ENCODE measurements at regions not wholly inside any gene's neighbourhood (a gene's known extent, or its start where the extent isn't known, plus 50 kb on each side); places are given as distances from the start of the nearest gene placed in this dataset.
A peak's percentile ranks its signal among the peaks of the same experiment; 100 is the strongest.

- DNase-seq = no peak
These were observed 90.2 kb upstream of the RUNX1 start for GRCh38 chr21:35139382-35139715.

DNA sequence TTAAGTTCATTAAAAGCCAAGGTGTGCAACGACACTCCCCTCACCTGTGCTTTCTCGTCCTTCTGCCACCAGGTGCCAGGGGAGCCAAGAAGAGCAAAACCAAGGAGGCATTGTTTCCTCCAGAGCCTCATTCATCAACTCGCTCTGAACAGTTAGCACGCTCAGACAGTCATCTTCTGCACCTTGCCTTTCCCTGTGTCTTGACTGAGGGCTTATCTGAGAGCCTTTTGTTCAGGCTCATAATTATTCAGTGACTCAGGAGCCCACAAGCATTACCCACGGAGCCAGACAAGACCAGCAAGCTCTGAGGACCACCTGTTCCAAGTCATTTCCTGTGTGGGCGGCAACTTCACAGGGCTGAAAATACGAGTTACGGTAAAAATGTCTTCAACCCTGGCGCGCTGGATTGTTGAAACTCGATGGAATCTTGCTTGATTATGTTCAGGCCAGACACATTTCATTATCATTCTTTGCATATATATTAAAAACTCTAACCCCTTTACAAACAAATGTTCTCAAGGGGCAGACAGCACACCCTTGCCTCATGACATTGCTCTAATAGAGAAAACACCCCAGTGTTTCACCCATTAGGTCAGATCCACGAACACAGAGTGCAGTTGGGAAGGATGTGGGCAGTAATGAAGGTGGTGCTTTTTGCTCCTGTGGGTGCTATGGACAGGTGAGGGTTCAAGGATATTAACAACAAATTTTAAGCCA, 89.7 kb upstream of the RUNX1 start:
- peak; percentile 31 for DNase-seq

DNA sequence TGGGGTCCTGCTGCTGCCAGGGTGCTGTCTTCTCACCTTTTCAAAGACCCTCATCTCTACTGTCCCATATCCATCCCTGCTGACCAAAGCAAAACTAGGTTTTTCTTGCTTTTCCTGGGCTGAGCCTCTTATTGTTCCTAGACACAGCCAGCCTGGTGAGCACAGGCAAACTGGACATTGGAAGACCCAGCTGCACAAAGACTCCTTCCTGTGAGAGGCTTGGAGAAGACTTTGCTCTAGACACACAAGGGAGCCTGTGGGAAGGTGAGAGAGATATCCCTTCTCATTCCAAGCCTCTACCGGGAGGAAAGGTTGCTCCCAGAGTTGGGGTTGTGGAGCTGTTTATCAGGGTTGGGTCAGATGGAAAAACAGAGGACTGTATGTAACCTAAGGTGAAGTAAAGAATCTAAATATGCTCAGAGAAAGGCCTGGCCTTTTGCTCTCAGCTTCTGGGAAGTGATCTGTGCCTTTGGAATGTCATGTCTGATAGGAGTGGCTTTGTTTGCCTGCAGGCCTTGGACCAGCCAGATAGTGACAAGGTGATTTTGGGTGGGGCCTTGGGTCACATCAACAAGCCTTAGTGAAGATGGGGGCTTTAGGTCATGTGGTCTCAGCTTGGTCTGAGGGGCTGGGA, 87.6 kb upstream of the RUNX1 start:
- no peak for DNase-seq

GRCh38 chr21:35136106-35136505, 87.0 kb upstream of the RUNX1 start:
- no peak for DNase-seq

DNA sequence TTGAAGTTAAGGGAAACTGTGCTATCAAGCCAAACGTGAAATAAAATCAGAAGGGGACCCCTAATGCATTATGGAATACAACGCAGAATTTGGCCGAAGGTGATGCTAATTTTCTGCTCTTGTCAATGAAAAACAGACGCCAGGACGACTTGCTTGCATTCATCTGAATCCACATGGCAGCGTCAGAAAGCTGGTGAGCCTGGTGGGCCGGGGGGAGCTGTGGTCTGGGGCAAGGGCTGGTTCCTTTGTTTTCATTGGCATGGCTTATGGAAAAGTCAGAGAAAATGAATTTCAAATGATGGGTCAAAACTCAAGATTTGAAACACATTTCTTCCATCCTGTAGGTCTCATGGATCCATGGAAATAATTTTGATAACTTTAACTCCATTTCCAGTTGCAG, 86.4 kb upstream of the RUNX1 start:
- DNase-seq = no peak

DNA sequence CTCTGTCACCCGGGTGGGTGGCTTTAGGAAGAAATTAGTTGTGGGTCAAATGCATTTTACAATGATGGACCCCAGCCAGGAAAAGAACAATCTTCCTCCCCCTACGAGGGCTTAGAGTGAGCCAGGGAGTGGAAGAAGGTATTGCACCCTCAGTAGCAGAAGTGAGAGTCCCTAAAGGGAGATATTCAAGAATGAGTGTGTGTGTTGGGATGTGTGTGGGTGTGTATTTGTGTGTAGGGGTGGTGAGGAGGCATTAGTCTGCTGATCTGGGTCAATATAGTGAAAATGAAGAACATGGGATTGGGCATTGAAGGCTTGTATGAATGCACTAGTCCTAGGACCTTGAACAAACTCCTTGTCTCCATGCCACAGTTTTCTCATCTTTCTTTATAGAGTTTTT, 85.2 kb upstream of the RUNX1 start:
- DNase-seq = no peak

GRCh38 chr21:35128536-35128935, 79.4 kb upstream of the RUNX1 start:
- DNase-seq = no peak

GRCh38 chr21:35127851-35128250, 78.7 kb upstream of the RUNX1 start:
- no peak for DNase-seq

DNA sequence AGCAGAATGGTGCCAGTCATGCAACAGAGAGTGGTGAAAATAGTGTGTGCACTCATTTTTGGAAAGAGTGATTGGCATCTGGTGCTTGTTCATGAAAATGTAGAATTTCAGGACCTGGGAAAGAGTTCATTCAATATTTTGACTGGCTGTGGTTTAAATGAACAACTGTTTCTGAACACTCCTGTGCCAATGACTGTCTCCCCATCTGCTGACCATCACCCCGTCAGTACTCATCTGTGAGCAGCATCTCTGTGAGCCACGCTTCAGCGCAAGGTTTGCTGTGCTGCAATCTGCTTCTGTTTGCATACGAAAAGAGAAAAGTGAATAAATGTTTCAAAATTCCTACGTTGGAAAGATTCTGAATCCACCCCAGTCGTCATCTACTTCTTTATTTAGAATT, 77.9 kb upstream of the RUNX1 start:
- DNase-seq = no peak

GRCh38 chr21:35120631-35121180, 71.6 kb upstream of the RUNX1 start:
- DNase-seq = no peak

DNA sequence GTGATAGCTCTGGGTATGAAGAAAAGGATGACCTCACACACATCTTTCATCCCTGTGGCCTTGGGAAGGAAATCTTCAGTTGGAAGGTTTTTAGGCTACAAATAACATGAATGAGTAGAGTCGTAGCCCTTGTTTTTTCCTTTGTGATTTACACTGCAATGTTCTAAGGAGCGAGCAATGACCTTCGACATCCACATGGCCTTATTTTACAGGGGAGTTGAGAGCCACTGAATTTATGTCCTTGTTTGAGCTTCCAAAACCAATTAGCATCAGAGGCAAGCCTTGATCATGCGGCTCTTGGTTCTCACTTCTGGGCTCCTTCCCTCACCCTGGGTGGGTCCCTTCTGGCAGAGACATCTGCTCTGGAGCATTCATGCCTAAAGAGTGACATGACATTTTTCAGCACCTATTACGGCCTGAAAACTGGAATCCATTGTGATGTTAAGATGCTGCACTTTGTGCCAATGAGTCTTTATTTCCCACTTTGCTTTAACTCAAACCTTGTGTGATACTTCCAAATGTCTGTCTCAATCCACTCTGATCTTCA, 70.5 kb upstream of the RUNX1 start:
- DNase-seq = no peak

DNA sequence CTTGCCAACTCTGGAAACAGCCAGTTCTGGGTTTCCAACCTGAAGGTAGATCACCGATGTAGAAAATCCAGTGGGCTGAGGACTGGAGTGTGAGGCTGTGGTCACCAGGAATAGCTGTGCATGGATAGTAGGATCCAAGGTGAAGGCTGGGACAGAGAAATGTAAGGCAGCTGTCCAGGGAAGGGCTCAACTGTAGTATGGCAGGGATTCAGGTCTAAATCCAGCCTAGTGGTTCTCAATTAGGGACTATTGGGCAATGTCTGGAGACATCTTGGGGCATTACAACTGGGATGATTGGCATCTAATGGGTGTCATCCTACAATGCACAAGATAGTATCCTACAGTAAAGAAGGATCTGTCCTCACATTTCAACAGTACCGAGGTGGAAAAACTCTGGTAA, 67.7 kb upstream of the RUNX1 start:
- no peak for DNase-seq

GRCh38 chr21:35113064-35113463, 64.0 kb upstream of the RUNX1 start:
- no peak for DNase-seq

- DNase-seq = no peak
These were observed 62.3 kb upstream of the RUNX1 start for GRCh38 chr21:35111321-35111930.

- DNase-seq = no peak
These were observed 59.8 kb upstream of the RUNX1 start for GRCh38 chr21:35108887-35109286.

DNA sequence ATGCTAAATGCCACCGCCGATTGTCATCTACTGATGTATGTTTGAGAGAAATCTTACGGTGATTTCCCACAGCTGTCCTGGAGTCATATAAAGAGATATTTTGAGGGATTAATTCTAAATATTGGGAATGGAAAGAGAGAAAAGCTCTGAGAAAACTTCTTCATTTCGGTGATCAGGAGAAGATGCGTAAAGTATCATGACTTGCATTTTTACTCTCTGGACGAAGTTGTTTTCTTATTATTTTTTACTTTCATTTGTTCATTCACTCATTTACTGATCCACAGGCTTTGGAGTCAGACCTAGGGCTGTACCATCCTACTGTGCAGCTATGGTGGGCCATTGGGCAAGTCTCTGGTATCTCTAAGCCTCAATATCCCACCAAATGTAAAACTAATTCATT, 58.4 kb upstream of the RUNX1 start:
- no peak for DNase-seq

DNA sequence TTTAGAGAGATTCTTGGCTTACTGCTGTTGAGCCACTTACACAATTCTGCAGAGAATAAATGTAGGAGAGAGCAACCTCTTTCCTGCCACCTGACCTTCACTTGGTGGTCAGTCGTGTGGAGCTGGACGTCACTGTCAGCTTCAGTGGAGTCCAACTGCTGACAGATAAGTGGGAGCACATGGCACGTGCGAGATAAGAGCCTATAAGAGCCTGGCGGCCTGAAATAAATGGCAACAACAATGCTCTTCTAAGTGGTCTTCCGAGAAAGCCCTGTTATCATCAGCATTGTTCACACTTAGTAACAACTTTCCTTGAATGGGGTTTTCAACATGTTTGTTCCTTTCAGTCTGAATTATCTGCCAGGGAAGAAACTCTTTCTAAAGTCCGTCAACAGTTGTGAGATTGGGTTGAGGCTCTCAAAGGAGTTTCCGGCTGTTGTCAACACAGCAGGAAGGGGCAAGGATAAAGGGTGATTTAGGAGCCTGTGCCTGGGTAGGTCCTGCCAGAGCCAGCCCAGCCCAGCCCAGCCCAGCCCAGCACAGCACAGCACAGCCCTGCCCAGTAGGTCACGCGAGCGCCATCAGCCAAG, 57.2 kb upstream of the RUNX1 start:
- no peak for DNase-seq

DNA sequence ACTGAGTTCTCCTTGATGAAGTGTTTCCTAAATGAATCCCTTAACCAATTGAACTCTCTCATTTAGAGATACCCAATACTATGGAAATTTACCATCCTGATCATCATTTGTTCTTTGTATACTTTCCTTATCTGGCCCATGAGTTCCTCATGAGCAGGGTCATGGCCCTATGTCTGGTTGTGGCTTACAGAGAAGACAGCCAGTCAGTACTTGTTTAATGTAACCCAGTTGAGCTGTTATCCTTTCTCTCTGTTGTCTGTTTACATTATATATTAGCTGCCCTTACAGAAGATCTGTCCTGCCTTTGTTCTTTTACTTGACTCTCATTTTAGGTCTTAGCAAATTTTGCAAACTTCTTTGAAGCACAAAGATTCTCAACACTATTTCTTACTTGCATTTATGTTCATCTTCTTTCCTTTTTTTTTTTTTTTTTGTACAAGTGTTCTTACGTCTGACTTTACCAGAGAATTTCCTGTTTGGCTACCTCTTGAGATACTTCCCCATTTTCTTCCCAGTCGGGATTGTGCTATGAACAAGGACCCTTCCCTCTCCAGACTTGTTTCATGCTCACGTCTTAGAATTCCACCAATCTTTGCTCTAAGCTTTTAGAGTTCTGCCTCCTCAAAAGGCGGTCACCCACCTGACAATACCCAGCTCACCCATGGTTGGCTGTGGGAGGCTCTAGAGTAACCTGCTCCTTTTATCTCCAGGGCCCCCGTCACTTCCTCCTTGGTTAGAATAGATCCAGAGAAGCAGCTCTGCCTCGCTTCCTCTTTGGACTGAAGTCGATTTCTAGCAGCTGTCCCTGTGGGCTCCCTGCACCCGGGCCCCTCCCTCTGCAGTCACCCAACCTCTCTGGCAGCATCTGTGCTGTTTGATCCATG, 53.6 kb upstream of the RUNX1 start:
- DNase-seq = peak; percentile 42

- DNase-seq = no peak
These were observed 51.3 kb upstream of the RUNX1 start for GRCh38 chr21:35100349-35100811.

DNA sequence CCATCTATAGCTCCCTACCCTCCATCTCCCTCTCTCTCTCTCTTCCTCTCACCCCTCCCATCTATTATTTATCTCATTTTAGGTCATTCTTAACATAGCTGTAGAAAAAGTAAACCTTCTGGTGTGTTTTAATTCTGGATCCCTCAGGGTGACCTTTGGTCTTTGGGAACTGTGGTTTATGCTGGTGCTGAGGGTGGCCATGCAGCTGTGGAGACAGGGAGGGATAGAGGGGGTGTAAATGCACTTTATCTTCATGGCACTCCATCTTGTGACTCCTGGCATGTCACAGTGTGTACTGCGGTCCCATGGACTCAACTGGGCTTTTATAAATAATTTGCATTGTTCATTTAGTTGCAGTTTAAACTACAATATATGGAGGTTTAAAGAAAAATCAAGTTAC, 50.2 kb upstream of the RUNX1 start:
- DNase-seq = no peak
